ENCODE measurements at regions not wholly inside any gene's neighbourhood (a gene's known extent, or its start where the extent isn't known, plus 50 kb on each side); places are given as distances from the start of the nearest gene placed in this dataset.

DNA sequence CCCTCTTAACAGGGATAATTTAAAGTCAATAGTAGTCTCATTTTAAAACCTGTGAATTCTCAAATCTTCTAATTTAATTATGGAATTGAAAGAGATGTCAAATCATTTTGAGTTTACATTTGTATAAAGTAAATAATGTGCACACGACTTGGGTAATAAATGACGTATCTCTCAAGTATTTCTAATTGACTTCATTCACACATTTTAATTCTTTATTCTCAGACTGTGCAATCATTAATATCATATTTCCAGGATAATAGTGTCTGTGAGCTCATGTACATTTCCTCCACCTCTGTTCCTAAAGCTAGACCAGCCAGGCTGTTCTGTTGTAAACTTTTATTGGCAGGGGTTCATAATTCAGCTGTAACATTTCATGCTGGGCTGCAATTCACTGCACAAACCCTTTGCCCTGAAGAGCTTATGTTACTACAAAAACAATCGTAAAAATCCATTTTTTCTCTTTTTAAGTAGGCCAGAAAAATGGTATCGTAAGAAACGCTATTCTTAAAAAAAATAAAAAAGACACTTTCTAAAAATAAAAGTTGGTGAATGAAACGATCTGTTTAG is 1103.1 kb upstream of the TENM3 start:
- DNase-seq (ENCODE audit: low read depth in 4 of 4, low spot score in 2 of 4): no peak

DNA sequence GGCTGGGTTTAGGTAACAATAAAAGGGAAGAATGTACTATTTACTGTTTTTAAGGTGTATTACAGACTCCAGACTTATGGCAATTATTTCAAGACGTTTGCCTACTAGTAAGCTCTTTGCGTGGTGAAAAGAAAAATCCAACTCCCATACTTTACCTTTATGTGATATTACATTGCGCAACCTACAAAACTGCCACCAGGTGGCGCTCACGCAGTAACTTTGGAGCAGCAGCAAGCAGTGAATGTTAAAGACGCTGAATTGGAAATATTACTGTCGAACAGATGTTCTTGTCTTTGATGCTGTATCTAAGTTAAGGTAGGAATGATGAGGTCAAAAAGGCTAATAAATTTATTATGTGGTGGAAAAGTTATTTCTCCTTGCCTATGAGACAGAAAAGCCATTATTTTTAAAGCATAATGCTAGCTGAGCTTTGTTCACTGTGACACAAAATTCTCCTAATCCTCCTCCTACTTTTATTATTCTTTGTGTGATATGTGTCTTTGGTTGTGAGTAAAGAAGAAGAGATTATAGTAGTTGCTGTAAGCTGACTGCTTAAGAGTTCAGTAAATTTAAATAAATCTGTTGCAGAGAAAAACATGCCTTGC is 1099.8 kb upstream of the TENM3 start:
- DNase-seq (ENCODE audit: low read depth in 4 of 4, low spot score in 2 of 4): peak; percentile 39 to 74 (median 59)

DNA sequence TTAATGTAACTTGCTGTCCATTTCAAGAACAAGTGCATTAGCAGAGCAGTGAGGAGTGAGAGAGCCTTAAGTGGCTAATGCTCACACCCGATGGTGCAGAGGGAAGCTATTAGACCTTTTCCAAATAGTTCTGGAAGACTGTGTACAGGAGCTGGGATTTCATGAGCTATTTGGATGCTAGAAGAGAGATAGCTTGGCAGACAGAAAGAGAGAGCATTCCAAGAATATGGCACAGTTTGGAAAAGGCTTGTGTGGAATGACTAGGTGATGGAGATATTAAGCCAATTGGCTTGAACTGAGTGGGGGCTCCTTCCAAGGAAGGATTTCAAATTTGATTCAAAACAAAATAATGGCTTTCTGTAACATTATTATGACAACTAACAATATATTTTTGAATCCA is 1097.2 kb upstream of the TENM3 start:
- DNase-seq (ENCODE audit: low read depth in 4 of 4, low spot score in 2 of 4): no peak

DNA sequence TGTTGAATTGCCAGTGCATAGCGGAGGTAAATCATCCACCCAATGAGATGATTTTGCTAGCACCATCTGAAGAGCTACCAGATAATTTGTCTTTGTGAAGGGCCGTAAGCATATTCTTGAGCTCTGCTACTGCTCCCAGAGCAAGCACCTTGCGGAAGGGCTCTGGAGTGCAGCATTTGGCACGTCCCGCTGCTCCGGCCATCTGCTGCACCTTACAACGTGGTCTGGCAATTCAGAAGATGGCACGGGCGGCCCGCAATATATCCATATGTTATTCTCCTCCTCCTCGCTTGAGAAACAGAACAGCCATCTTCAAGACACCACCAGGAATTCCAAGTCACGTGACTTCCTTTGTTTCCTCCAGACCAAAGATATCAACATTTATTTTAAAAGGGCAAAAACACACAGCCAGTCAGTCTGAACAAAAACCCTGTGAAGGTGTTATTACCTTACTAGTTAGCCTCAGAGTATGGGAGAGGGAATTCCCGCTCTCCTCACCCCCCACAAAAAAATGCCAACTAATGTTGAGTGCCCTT is 1095.7 kb upstream of the TENM3 start:
- DNase-seq (ENCODE audit: low read depth in 4 of 4, low spot score in 2 of 4): no peak

DNA sequence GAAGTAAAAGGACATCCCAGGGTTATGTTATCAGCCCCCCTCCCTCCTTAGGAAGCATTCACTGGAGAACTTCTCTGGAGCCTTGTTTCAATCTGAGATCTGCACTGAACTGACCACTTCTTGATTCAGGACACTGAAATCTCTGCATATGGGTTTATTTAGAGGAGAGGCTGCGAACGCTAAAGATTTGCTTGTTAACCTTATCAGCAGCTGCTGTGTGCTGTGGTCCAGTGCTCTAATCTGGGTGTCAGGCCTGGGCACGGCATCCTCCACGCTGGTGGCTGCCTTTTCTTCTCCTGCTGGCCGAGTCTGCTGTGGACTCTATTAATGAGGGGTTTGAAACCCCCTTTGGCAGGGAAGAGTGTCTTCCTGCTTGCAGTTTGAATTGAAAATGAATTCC is 1094.7 kb upstream of the TENM3 start:
- no peak for DNase-seq (ENCODE audit: low read depth in 4 of 4, low spot score in 2 of 4)

DNA sequence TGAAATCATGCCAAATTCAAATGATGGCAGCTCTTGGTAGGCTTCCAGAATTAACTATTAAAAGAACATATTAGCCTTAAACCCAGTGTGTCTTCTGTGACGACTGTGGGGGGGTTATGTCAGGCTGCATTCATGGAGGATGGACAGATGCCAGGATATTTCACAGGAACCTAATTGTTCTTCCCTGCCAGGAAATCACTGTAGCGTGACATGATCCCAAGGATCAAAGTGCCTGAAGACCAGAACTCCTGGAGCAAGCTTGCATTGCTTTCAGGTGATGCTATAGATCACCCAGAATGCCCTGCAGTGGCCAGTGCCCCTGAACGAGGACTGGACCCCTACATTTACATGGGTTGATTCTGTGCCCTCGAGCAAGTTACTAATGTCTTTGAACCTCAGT is 1093.0 kb upstream of the TENM3 start:
- DNase-seq (ENCODE audit: low read depth in 4 of 4, low spot score in 2 of 4): no peak

DNA sequence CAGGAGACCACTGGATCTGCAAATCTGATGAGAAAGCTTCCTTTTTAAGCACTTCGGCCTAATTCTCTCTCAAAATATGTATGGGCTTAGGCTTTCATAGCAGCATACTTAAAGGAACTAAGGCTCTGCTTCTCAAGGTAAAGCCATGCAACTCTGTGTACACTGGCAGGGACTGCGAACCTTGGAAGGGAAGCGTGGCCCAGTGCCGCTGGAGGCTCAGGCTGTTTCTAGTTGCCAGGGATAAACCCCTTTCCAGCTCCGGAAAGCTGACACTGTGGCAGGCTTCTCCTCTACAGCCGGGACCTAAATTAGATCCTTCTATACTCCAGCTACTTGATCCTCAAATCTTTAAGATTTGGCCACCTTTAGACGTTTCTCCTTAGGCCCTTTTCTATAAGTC is 1091.3 kb upstream of the TENM3 start:
- DNase-seq (ENCODE audit: low read depth in 4 of 4, low spot score in 2 of 4): no peak

DNA sequence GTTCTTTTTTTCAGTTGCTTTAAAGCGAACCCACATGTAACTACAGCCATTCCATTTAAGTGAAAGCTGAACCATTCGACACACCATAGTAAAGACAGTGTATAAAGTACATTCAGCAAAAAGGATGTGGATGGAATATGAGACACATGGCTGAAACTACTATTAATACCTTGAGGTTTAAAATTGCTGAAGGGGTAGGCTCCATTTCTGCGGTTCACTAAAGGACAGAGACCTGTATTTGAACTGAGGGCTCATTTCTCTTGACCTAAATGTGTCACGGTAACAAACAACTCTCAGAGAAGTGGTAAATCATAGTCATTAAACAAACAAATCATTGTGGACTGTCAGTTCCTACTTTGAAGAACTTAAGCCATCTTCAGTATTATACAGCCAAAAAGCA is 1085.6 kb upstream of the TENM3 start:
- no peak for DNase-seq (ENCODE audit: low read depth in 4 of 4, low spot score in 2 of 4)

DNA sequence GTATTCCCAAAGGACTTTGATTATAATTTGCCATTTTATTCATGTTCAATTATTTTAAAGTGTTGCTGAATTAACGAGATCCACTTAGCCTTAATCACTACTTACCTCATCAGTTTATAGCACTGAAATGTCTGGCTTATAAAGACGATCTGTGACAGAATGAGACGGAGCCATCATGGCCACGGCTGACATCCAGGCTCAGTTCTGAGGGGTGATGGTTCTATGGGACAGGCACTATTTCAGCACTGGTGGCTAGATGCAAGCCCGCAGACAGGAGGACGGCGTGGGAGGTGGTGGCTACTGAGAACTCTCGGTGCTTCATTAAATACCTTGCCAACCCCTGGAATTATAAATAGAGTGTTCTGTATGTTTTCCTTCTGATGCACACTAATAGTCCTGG is 1084.2 kb upstream of the TENM3 start:
- no peak for DNase-seq (ENCODE audit: low read depth in 4 of 4, low spot score in 2 of 4)

DNA sequence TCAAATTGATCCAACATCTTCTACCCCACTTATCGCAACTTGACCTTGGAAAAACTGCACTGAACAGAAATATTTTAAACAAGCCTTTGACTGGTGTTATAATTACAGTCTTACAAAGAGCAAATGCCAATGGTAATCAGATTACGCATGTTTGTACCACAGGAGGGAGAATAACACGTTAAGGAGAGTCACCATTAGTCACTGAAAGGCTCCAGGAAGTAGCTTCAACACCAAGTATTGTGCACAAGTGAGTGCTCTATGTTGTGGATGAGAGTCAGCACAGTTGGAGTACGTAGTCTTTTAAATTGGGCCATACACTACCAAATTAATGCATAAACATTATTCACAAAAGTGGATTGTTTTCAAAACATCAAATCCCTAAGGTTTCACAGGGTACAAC is 1081.5 kb upstream of the TENM3 start:
- DNase-seq (ENCODE audit: low read depth in 4 of 4, low spot score in 2 of 4): no peak

DNA sequence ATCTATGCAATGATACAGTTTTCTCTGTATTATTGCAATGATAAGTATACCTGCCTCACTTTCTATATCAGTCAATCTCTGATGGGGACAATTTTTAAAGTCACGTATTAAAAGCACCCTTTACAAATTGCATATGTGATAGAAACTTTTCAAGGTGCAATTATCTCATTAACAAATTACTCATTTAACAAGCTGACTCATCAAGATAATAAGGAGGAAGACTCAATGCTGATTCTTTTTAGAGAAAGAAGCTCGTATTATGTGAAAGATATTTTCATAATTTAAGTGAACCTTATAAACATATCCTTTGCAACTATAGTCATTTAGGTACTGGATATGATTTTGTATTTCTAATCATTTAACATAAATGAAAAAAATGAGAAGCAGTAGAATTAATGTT is 1080.9 kb upstream of the TENM3 start:
- no peak for DNase-seq (ENCODE audit: low read depth in 4 of 4, low spot score in 2 of 4)

DNA sequence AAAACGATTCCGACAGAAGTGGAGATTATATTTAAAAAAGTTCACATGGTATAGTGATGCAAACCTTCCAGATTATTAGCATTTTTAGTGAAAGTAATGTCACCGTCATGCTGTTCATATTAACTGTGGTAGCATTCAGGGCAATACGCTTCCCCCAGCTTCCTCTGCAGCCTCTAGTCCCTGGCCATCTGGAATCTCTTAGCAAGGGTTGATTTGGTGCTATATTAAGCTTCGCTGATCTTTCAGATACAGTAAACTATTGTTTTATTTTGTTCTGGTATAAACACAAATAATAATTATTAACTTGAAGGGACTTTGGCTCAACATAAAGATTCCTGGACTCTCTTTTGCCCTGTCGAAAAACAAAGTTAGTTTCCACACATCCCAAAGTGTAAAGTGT is 1080.5 kb upstream of the TENM3 start:
- no peak for DNase-seq (ENCODE audit: low read depth in 4 of 4, low spot score in 2 of 4)

DNA sequence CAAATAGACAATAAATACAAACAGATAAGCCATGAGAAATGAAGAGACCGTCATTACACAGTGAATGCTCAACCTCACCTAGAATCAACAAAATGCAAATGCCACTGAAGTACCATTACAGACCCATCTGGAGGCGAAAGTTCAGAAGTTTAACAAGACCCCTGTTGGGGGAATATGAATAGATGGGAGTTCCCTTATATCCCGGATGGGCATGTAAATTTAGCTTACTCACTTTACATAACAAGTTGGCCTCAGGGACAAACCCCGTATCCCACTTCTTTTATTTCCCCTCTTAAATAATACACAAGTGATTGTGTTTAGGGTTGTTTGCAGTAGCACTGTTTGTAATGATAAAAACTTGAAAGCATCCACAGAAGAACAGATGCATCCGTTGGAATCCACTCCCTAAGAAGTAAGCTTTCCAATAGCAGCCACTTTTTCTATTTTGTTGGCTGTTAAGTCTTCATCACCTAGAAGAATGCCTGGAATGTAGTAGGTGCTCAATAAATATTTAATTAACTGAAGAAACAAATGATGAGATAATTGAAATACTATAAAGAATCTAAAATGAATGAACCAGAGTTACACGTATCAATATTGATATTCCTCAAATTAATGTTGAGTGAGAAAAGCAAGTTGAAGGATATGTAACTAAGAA is 1076.3 kb upstream of the TENM3 start:
- DNase-seq (ENCODE audit: low read depth in 4 of 4, low spot score in 2 of 4): no peak

DNA sequence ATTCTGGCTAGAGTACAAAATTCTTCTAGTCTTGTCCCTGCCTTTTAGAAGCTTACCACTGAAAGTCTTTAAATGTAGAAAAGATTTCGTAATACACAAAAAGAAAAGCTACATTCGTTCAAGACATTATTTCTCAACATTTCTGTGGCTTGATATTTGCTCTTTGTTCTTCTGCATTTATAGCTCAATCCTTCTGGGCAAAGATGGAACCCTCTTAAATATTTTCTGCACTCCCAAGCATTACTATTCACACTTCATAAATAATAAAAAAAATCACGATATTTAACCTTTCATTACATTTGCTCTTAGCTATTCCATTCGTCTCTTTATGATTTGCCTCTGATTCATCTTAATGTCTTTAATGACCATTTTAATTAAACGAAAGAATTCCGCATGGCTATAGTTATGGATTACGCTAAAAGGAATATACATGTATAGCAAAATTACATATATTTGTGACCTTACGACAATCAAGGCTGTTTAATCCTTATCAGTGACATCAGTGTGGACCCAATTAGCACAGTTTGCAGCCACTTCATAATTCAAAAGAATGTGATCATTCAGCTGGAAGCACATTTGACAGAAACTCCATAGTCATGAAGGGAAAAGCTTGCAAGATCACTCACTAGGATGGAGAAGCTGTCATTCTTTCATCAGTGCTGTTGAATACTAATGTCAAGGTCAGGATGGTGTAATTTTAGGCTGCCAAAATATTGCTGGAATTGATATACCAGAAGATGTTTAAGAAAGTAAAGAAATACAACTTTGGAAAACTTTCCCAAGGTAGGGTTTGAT is 1075.0 kb upstream of the TENM3 start:
- DNase-seq (ENCODE audit: low read depth in 4 of 4, low spot score in 2 of 4): no peak

DNA sequence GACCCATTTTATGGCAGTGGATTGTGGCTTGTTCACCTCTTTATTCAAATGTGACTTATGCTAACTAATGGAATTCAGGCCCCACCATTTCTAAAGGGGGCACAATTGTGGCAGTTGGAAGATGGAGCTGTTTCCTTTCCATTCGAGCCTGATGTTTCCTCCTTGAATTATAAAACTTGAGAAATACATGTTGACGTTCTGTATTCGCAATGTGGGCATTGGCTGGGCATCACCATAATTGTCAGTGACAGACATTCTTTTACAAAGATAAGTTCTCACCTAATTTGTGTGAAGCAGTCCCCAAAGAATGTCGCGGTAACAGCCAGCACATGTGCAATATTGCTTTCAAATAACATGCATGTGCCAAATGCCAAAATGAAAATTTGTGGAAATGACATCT is 1070.2 kb upstream of the TENM3 start:
- DNase-seq (ENCODE audit: low read depth in 4 of 4, low spot score in 2 of 4): no peak

DNA sequence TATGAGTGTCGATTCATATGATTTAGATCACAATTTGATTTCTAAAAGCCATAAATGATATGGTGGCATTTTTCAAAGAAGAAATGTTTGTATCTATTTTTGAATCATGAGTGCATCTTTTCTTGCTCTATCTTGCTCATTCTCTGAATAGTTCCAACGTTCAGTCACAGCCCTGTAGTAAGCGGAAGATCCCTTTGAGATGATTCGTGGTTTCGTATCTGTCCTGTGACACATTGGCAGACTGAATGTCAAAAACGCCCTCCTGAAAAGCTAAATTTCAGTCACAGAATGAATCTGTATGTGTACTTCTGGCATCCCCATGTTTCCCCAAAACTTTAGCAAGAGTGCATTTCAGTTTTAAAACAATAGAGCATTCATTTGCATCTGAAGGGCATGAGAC is 1066.9 kb upstream of the TENM3 start:
- DNase-seq (ENCODE audit: low read depth in 4 of 4, low spot score in 2 of 4): no peak

DNA sequence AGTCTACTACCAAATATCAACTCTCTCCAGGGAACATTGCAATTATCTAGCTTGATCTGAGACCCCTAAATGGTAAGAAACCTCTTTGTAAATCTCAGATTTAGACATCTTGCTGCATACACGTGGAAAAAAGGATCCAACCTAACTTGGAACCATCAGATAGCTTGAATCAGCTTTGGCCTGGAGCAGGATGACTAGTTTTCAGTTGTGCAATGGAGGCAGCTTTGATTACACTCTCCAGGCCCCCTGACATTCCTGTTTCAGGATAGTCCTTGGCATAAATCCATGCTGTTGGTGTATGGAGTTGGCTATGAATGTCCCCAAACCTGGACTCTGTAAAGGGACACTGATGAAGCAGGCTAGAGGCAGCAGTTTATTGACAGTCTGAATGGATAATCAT is 1061.9 kb upstream of the TENM3 start:
- no peak for DNase-seq (ENCODE audit: low read depth in 4 of 4, low spot score in 2 of 4)

DNA sequence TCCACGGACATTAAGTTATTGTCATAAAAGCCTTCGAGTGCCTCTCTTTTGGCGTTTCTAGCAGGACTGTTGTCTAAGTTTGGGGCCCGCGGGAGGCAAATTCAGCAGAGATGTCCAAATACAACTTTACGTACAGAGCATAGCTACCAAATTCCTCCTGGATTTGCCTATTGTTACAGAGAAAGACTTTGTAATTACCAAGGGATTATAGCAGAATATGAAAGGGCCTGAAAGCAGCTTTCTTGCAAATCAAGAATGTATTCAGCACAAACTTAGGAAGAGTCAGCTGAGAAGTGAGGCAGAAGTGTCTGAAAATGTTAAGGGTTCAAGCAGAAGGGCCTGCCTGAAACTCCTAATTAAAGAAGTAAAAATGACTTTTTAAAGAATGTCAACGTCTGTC is 1053.5 kb upstream of the TENM3 start:
- DNase-seq (ENCODE audit: low read depth in 4 of 4, low spot score in 2 of 4): no peak

DNA sequence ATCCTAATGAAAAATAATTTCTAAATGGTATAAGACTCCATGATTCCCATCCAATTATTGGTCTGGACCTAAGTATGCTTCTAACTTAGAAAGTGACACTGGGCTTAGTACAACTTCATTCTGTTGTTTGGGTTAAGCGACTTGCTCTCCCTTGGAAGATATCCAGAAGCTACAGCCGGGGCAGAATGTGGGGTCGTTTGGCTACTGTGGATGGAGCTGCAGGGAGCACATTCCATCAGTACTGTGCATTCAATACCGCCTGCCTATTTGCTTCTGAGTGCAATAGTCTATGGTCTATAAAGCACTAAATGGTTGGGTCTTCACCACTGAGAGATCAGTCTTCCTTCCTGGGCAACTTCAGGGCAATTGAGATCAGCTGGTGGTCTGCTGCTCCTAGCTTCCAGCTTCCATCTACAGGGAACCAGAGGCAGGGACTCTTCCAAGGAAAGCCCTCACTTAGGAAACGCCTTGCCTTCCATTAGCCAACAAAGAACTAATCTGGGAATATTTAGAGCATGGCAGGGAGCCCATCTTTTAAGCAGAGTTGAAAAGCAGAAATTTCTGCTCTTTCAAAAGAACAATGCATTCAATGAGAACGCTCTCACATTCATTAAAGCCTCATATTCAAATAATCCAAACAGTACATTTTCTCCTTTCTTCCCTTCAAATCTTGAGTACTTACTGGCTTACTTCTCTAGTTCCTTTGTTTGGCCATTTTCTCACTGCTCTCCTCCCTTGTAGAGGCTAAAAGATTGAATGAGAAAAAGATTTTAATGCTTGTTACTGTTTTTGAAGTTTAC is 1049.9 kb upstream of the TENM3 start:
- DNase-seq (ENCODE audit: low read depth in 4 of 4, low spot score in 2 of 4): peak in 2 of 4 donors; percentile 20 to 23

DNA sequence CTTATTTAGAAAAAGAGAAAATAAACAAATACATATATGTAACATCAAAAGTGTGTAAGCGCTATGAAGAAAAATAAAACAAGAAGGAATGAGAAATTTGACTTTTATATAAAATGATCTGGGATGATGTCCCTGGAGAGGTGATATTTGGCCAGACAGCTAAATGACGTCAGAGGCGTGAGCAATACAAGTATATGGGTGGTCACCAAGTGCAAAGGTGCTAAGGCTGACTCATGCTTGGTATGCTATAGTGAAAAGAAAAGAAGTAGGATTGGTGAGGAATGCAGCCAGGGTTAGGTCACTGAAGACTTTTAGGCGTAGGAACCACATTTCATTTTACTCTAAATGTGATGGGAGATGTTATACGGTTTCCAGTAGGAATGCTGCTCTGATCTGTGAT is 1049.1 kb upstream of the TENM3 start:
- DNase-seq (ENCODE audit: low read depth in 4 of 4, low spot score in 2 of 4): no peak

DNA sequence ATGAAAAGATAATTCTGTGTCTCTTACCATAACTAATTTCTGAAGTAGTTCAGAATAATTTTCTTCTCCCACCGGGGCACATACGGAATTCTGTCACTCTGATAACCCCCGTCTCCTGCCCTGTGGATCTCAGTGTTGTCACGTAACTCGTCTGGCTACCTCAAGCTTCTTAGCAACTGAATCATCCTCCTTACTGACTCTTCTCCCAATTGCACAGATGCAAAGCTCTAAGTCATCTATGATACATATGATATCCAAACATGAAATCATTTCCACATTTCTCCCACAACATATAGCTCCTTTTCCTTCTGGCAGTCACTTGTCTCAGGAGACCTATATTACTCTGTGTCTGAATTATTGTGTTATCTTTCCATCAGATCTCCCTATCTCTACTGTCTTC is 1043.1 kb upstream of the TENM3 start:
- no peak for DNase-seq (ENCODE audit: low read depth in 4 of 4, low spot score in 2 of 4)
